Left ventricle myocardium inferior (tissue), 1 donor: ENCODE measurements at regions not wholly inside any gene's neighbourhood (a gene's known extent, or its start where the extent isn't known, plus 50 kb on each side); places are given as distances from the start of the nearest gene placed in this dataset.

Experiments
- DNase-seq: peaks from one replicate; pipeline ENCODE4 v3.0.0-alpha.2; 2020
- H3K27ac ChIP-seq: fragments of 200-600 bp; replicated peaks from 2 replicates; pipeline ENCODE4 v1.8.0; 2021
- H3K27me3 ChIP-seq: fragments of 200-600 bp; 2 replicates; pipeline ENCODE4 v1.8.0; 2021; ENCODE audit warnings: low read depth
- H3K36me3 ChIP-seq: fragments of 200-600 bp; 2 replicates; pipeline ENCODE4 v1.8.0; 2021
- H3K4me1 ChIP-seq: fragments of 200-600 bp; 2 replicates; pipeline ENCODE4 v1.8.0; 2021
- H3K4me3 ChIP-seq: fragments of 200-600 bp; 2 replicates; pipeline ENCODE4 v1.8.0; 2021; ENCODE audit warnings: mild to moderate bottlenecking, moderate library complexity
- H3K9me3 ChIP-seq: fragments of 200-600 bp; replicated peaks from 2 replicates; pipeline ENCODE4 v1.8.0; 2021
- CTCF ChIP-seq: fragments of 200-600 bp; IDR thresholded peaks from 2 replicates; pipeline ENCODE4 v1.8.0; 2021; ENCODE audit warnings: antibody characterized with exemption, mild to moderate bottlenecking, borderline replicate concordance
- intact Hi-C: fragments of 100-400 bp; cut with micrococcal nuclease; formaldehyde crosslinking; loops from one replicate; pipeline ENCODE4 v1.11.0; 2022
- donor health status: DM: no; HTN: yes; CAD: no; lungs with severe emphysema.

GRCh38 chr18:76684265-76684664 lies 138.1 kb upstream of the ZNF236 start:
- intact Hi-C loops: no loop called here
- Histone ChIP-seq H3K27me3 (peaks cover 95% of the 10 kb centered on the region), H3K27ac (no peak overlapping the region), H3K4me1 (peaks cover 10% of the 10 kb centered on the region), H3K36me3 (no peaks in the 10 kb centered on the region), H3K9me3 (no peaks in the 10 kb centered on the region), H3K4me3 (no peak overlapping the region)
- no peak for TF ChIP-seq CTCF
- no peak for DNase-seq

GRCh38 chr18:76679945-76680344 lies 142.4 kb upstream of the ZNF236 start:
- no peak overlapping the region for H3K4me3 ChIP-seq
- no peaks in the 10 kb centered on the region for H3K9me3 ChIP-seq
- H3K36me3 ChIP-seq: no peaks in the 10 kb centered on the region
- no peak for DNase-seq
- no peaks in the 10 kb centered on the region for H3K4me1 ChIP-seq
- no peak overlapping the region for H3K27ac ChIP-seq
- intact Hi-C loops: no loop called here
- no peak for TF ChIP-seq CTCF
- peaks cover 87% of the 10 kb centered on the region for H3K27me3 ChIP-seq

- Histone ChIP-seq H3K4me1 (no peaks in the 10 kb centered on the region), H3K36me3 (no peaks in the 10 kb centered on the region), H3K4me3 (no peak overlapping the region), H3K27ac (no peak overlapping the region), H3K9me3 (no peaks in the 10 kb centered on the region), H3K27me3 (peaks cover 83% of the 10 kb centered on the region)
- no peak for DNase-seq
- no peak for TF ChIP-seq CTCF
- intact Hi-C loops: no loop called here
Measured at GRCh38 chr18:76679259-76679658, 143.1 kb upstream of the ZNF236 start.

- intact Hi-C loops: no loop called here
- no peak for DNase-seq
- H3K27me3 ChIP-seq: peaks cover 73% of the 10 kb centered on the region
Measured at GRCh38 chr18:76678248-76678647, 144.1 kb upstream of the ZNF236 start.

GRCh38 chr18:76674596-76674995 lies 147.8 kb upstream of the ZNF236 start:
- no peak for TF ChIP-seq CTCF
- intact Hi-C loops: no loop called here
- DNase-seq: no peak

More at GRCh38 chr18:76678248-76678647, 144.1 kb upstream of the ZNF236 start:
- Histone ChIP-seq H3K27ac (no peak overlapping the region), H3K4me1 (no peaks in the 10 kb centered on the region), H3K9me3 (no peaks in the 10 kb centered on the region), H3K4me3 (no peak overlapping the region), H3K36me3 (no peaks in the 10 kb centered on the region)
- TF ChIP-seq CTCF: no peak

More at GRCh38 chr18:76674596-76674995, 147.8 kb upstream of the ZNF236 start:
- no peaks in the 10 kb centered on the region for H3K36me3 ChIP-seq
- no peaks in the 10 kb centered on the region for H3K9me3 ChIP-seq
- H3K4me3 ChIP-seq: no peak overlapping the region
- H3K27me3 ChIP-seq: peaks cover 36% of the 10 kb centered on the region
- H3K4me1 ChIP-seq: no peaks in the 10 kb centered on the region
- H3K27ac ChIP-seq: no peak overlapping the region
